MM.1S (cell line): ENCODE measurements at regions not wholly inside any gene's neighbourhood (a gene's known extent, or its start where the extent isn't known, plus 50 kb on each side); places are given as distances from the start of the nearest gene placed in this dataset.

Source experiments
- CTCF ChIP-seq: fragments of 300-600 bp; sonication (generic); IDR thresholded peaks from 2 replicates; pipeline ENCODE4 v1.5.1; 2016; ENCODE audit warnings: antibody characterized with exemption, low read length, mixed read lengths
- EZH2 ChIP-seq: fragments of 300-600 bp; sonication (generic); optimal IDR thresholded peaks from 2 replicates; pipeline ENCODE3; 2017; ENCODE audit warnings: low read depth, mild to moderate bottlenecking, antibody characterized with exemption, low read length, mixed read lengths
- EZH2phosphoT487 ChIP-seq: fragments of 300-600 bp; sonication (generic); IDR thresholded peaks from 2 replicates; pipeline ENCODE4 v1.6.1; 2018; ENCODE audit warnings: antibody characterized with exemption, low read length

GRCh38 chr12:124151583-124151982, 143.3 kb upstream of the RFLNA start:
- TF ChIP-seq CTCF (no peak), EZH2phosphoT487 (no peak), EZH2 (no peak)
